ENCODE measurements at regions not wholly inside any gene's neighbourhood (a gene's known extent, or its start where the extent isn't known, plus 50 kb on each side); places are given as distances from the start of the nearest gene placed in this dataset.

GRCh38 chr12:89993632-89994031 is 285.0 kb upstream of the ATP2B1 start:
- TF ChIP-seq EZH2 (IDR thresholded peaks at IDR 0.05; ENCODE audit: borderline replicate concordance, low read length), result no peak
- TF ChIP-seq CTCF (conservative IDR thresholded peaks at IDR 0.05 in 1 of 2, IDR thresholded peaks at IDR 0.05 in 1 of 2; ENCODE audit: extremely low read depth in 1 of 2, insufficient read depth in 1 of 2, low read depth in 1 of 2, low read length in 2 of 2), result no peak
